ENCODE measurements at regions not wholly inside any gene's neighbourhood (a gene's known extent, or its start where the extent isn't known, plus 50 kb on each side); places are given as distances from the start of the nearest gene placed in this dataset.

DNA sequence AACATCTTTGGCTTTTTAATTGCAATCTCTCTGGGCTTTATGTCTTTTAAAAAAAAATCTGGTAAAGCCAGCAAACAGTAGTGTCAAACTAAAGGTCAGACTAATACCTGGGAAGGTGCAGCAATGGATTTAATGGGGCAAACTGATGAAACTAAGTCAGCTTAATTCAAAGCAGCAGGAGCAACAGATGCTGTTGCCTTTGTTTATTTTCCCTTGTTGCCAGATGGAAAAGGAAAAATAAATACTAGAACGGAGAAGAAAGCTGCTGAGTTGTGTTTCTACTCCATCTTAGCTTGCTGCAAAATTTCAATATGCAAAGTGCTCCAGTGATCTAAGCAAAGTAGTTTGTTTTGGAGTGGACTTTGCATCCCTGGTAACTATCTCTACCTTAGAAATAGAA lies 1097.8 kb downstream of the PCDH17 start:
- no peak for DNase-seq
- no peak overlapping the region for H3K27ac ChIP-seq
- intact Hi-C loops (cut with DNase I; ENCODE audit: low total_unique reads): no loop called here
- H3K9me3 ChIP-seq: no peaks in the 10 kb centered on the region
- H3K27me3 ChIP-seq: no peaks in the 10 kb centered on the region
- TF ChIP-seq POLR2A (IDR thresholded peaks at IDR 0.05): no peak
- TF ChIP-seq, protein P1, sequence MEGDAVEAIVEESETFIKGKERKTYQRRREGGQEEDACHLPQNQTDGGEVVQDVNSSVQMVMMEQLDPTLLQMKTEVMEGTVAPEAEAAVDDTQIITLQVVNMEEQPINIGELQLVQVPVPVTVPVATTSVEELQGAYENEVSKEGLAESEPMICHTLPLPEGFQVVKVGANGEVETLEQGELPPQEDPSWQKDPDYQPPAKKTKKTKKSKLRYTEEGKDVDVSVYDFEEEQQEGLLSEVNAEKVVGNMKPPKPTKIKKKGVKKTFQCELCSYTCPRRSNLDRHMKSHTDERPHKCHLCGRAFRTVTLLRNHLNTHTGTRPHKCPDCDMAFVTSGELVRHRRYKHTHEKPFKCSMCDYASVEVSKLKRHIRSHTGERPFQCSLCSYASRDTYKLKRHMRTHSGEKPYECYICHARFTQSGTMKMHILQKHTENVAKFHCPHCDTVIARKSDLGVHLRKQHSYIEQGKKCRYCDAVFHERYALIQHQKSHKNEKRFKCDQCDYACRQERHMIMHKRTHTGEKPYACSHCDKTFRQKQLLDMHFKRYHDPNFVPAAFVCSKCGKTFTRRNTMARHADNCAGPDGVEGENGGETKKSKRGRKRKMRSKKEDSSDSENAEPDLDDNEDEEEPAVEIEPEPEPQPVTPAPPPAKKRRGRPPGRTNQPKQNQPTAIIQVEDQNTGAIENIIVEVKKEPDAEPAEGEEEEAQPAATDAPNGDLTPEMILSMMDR (IDR thresholded peaks at IDR 0.05): no peak
- H3K4me1 ChIP-seq: no peaks in the 10 kb centered on the region
- peaks cover 0 to 2% of the 10 kb centered on the region in 2 donors for H3K36me3 ChIP-seq
- H3K4me3 ChIP-seq: no peak overlapping the region

DNA sequence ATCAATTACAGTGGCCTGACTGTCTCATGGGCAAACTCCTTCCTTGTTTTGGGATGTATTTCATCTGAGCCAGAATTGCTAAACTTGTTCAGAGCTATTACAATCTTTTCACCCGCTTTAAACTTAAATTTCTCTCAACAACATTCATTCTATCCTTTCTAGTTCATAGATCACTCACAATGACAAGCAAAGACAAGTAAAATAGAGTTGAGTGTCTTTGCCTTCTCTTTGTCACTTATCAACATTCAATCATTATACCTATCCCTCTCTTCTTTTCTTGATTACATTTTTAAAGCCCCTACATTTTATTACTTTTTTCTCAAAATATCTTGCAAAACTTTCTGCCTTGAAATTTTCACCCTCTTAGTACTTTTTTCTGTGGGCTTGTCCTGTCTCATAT lies 1113.1 kb downstream of the PCDH17 start:
- H3K36me3 ChIP-seq: no peaks in the 10 kb centered on the region
- no peaks in the 10 kb centered on the region for H3K4me1 ChIP-seq
- H3K27me3 ChIP-seq: no peaks in the 10 kb centered on the region
- TF ChIP-seq, protein P1 (IDR thresholded peaks at IDR 0.05): no peak
- no peak for TF ChIP-seq POLR2A (IDR thresholded peaks at IDR 0.05)
- DNase-seq: no peak
- intact Hi-C loops (cut with DNase I; ENCODE audit: low total_unique reads): no loop called here
- no peaks in the 10 kb centered on the region for H3K9me3 ChIP-seq
- H3K4me3 ChIP-seq: no peak overlapping the region
- H3K27ac ChIP-seq: no peak overlapping the region

- no peaks in the 10 kb centered on the region for H3K4me1 ChIP-seq
- H3K4me3 ChIP-seq: no peak overlapping the region
- no peak for TF ChIP-seq POLR2A (IDR thresholded peaks at IDR 0.05)
- TF ChIP-seq, protein P1 (IDR thresholded peaks at IDR 0.05): no peak
- no peaks in the 10 kb centered on the region for H3K36me3 ChIP-seq
- DNase-seq: no peak
- no peaks in the 10 kb centered on the region for H3K9me3 ChIP-seq
- intact Hi-C loops (cut with DNase I; ENCODE audit: low total_unique reads): no loop called here
- no peak overlapping the region for H3K27ac ChIP-seq
- no peaks in the 10 kb centered on the region for H3K27me3 ChIP-seq
Observed at GRCh38 chr13:58767566-58767965, 1136.0 kb downstream of the PCDH17 start.

DNA sequence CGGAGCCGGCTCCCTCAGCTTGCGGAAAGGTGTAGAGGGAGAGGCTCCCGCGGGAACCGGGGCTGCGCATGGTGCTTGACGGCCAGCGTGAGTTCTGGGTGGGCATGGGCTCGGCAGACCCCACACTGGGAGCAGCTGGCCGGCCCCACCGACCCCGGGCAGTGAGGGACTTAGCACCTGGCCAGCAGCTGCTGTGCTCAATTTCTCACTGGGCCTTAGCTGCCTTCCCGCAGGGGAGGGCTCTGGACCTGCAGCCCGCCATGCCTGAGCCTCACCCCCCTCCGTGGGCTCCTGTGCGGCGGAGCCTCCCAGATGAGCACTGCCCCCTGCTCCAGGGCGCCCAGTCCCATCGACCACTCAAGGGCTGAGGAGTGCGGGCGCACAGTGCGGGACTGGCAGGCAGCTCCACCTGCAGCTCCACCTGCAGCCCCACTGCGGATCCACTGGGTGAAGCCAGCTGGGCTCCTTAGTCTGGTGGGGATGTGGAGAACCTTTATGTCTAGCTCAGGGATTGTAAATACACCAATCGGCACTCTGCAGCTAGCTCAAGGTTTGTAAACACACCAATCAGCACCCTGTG lies 1141.8 kb downstream of the PCDH17 start:
- intact Hi-C loops (cut with DNase I; ENCODE audit: low total_unique reads): no loop called here
- TF ChIP-seq, protein P1 (IDR thresholded peaks at IDR 0.05): no peak
- no peak for TF ChIP-seq POLR2A (IDR thresholded peaks at IDR 0.05)
- no peaks in the 10 kb centered on the region for H3K36me3 ChIP-seq

DNA sequence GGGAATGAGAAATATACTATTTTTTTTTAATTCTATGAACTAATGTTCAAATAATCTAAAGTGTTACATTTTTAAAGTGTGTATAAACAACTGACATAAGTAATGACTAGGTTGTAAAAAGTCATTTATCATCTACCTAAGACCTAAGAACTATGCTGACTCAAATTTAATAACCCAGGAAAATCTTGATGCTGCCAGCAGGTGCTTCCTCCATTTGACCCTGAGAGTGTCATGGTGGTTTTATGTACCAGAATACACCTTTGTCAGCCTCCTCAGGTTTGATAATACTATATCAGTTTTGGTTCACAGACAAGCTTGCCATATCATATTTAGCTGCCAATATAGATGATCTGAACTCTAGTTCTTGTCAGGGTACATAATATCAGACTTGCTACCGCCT lies 1151.2 kb downstream of the PCDH17 start:
- no peak for TF ChIP-seq POLR2A (IDR thresholded peaks at IDR 0.05)
- TF ChIP-seq, protein P1 (IDR thresholded peaks at IDR 0.05): no peak
- no peak for DNase-seq
- Histone ChIP-seq H3K4me1 (no peaks in the 10 kb centered on the region), H3K27me3 (no peaks in the 10 kb centered on the region), H3K9me3 (no peaks in the 10 kb centered on the region), H3K4me3 (no peak overlapping the region), H3K27ac (no peak overlapping the region), H3K36me3 (no peaks in the 10 kb centered on the region)
- intact Hi-C loops (cut with DNase I; ENCODE audit: low total_unique reads): no loop called here

More for the DNA sequence above, 1141.8 kb downstream of the PCDH17 start:
- Histone ChIP-seq H3K4me1 (no peaks in the 10 kb centered on the region), H3K27me3 (no peaks in the 10 kb centered on the region), H3K27ac (no peak overlapping the region), H3K9me3 (peaks cover 0 to 2% of the 10 kb centered on the region in 2 donors), H3K4me3 (no peak overlapping the region)
- DNase-seq: no peak
